HS-27A (cell line): ENCODE measurements at regions not wholly inside any gene's neighbourhood (a gene's known extent, or its start where the extent isn't known, plus 50 kb on each side); places are given as distances from the start of the nearest gene placed in this dataset.

ENCODE experiments used
- DNase-seq: peaks from one replicate; pipeline ENCODE4 v3.0.0-alpha.2; 2012; ENCODE audit warnings: low read depth, missing footprints

- DNase-seq: no peak
Observed at GRCh38 chr7:25314731-25315267, 86.5 kb upstream of the NPVF start.

- no peak for DNase-seq
Observed at GRCh38 chr7:25316366-25316765, 88.1 kb upstream of the NPVF start.

DNA sequence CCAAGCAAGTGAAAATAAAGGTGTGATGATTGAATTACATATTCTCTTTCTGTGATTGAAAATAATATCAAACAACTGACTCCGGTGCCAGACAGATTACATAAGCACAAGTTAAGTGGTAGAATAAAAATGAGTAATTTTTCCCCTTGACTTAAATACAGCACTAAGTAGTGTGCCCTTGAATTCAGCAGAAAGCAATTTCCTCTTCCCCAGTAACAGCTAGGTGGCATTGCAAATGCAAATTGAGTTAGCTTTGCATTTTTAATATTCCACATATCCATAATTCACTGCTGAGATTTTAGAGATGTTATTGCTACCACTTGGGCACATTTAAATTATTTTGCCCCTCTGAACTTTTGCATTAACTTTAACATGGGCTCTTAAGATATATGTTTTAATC, 89.8 kb upstream of the NPVF start:
- DNase-seq: no peak

- no peak for DNase-seq
Observed at GRCh38 chr7:25319707-25320106, 91.4 kb upstream of the NPVF start.

- no peak for DNase-seq
Observed at GRCh38 chr7:25320791-25321190, 92.5 kb upstream of the NPVF start.

DNA sequence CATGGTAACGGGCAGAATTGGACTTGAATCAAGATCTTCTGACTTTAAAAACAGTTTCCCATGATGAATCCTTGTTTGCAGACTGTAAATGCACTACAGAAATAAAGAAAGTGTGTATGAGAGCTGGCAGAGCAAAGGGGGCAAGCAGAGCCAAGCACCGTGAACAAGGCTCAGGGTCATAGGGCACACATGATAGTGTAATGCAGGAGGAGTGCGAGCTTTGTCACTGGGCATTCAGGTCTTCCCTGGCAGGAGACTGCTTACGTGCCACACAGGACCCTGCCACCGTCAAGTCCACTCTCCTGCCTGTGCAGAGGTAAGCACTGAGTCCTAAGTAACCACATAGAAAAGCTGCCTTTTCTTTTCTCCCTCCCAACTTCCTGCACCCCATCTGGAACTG, 93.1 kb upstream of the NPVF start:
- no peak for DNase-seq

- no peak for DNase-seq
Observed at GRCh38 chr7:25322473-25322872, 94.2 kb upstream of the NPVF start.

GRCh38 chr7:25325186-25325757, 97.0 kb upstream of the NPVF start:
- no peak for DNase-seq

DNA sequence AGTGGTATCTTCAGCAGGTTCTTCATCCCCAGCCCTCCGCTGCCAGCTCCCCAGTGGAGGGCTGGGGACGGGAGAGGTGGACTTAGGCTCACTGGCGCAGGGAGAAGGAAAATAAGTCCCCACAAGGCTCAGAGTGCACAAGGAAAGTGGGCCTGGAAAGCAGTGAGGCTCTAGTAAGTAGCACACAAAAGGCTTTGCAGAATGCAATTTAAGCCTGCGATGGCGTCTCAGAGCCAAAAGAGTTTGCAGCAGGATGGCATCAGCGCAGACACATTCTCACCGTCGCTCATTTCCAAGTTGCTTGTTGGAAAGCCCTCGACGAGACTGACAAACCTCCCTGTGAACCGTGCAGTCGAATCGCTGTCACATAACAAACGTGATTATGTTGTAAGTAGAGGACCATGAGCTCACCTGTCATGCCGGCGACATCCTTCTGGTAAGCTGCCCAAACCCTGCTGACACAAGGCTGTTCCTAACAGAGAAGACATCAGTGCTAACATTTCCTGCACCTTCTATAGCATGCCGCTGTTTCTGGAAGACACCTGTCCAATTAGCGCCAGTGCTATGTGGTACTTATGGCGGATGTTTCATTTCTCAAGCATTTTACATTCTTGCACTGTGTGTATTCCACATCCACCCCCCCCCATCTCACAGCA, 98.3 kb upstream of the NPVF start:
- DNase-seq: no peak

DNA sequence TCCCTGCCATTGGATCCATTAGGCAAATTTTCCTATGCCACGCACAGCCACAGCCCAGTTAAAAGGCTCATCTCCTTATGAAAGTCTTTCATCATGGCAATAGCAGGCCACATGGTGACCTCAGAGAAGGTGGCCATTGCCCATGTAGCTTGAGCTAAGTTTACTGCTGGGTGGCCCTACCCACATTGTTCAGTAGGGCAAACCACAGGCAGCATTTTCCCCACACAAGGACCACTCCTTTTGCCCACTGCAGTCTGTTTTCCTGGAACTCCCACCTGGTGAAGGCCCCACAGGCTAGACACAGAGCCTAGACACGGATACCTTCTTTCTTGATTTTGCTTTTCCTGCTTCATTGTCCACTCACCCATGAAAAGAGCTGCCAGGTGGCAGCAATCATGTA, 101.5 kb upstream of the NPVF start:
- no peak for DNase-seq

DNA sequence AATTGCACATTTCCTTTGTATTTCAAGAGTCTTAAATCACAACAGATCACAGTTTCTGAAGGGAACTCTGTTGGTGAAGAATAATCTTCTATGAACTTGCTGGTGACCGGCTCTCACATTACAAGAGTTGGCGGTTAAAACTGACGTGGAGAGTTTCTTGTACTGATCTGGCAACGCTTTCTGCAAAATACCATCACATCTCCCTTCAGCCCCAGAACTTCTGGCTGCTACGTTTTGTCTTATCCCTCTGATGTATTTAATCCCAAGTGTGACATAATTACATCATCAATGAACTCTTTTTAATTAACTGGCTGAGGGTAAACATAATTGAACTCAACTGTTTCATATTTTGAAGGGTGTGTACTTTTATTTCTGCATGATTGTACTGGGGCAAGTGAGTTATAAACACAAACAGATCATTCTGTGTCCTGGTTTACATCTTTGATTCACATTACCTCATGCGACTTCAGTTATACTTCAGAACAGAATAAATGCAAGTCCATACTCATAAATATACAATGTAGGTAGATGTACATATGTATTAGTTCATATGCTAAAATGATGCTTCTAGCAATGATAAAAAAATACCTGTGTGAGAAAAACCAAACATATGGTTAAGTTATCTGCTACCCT, 105.1 kb upstream of the NPVF start:
- DNase-seq: no peak

DNA sequence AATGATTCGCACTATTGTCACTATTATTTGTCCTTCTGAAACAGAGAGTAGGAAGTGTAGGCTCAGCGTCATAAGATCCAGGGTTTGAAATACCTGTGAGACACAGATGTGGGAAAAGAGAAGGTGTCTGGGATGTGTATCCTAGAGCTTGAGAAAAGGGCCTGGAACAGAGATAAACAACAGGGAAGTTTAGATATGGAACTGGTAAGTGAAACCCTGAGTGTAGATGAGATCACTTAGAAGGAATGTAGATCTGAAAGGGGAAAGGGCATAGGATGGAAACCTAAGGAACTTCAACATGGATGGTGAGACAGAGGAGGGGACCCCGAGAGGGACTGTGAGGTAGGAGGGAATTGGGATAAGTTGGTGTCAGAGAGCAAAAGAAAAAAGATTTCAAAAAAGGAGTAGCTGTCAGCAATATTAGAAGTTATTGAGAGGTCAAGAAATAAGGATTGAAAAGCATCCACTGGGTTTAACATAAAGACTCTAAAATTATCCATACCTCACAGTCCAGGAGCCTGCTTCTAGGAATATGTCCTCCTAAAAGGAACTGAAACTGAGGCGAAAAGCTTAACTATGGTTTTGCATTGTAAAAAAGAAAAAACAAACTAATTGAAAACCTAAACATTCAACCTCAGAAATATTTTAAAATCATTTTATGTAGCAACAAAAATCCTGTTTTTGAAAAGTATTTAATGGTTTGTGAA, 119.2 kb upstream of the NPVF start:
- DNase-seq: no peak

GRCh38 chr7:25348104-25348503, 119.8 kb upstream of the NPVF start:
- DNase-seq: no peak

GRCh38 chr7:25349283-25350017, 121.2 kb upstream of the NPVF start:
- DNase-seq: no peak

DNA sequence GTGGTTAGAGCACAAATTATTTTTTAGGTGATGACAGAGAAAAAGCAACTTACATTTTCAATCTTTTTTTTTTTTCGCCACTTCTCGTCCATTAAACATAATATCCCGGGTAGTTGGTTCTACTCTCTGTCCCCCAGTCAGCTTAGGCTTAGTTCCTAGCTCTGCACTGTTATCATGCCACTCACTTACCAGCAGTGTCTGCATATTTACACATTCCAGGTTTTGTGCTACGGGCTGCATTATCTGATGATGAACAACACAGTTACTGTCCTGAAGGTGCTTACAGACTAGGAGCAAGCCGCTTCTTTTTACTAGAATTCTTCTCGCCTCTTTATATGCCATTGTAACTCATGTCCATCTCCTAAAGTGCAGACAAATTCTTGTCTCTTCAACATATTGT, 121.8 kb upstream of the NPVF start:
- no peak for DNase-seq

GRCh38 chr7:25351761-25352160, 123.5 kb upstream of the NPVF start:
- no peak for DNase-seq

DNA sequence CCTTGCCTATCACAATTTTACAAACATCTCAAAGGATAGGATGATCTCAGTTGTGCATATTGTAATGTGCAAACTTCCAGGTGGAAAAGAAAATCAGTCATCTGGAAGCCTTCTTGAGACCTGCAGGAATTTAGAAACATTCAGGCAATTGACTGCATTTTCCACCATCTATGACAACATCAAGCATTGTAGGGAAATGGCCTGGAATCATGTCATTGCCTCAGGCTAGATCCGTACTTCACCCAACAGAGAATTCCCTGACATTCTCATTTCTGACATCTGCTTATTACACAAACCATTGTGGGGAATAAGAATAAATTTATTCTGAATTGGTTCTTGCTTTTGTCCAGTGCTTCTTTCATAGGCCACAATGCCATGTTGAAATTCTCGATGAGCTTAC, 124.9 kb upstream of the NPVF start:
- DNase-seq: no peak

DNA sequence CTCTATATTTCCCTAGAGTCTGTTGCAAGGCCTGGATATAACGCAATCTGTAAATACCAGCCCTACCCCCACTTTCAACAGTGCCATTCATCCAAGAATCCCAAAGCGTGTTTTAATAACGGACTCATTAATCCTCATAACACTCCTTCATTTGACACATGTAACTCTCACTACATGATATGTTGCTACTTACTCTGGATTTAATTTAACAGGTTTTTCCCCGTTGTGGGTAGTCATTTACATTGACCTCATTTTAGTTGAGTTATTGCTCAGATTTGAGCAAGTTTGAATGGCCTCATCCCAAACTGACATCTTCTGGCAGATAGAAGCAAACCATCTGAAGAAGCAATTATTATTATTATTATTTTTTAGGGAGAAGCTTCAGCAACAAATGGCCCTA, 125.4 kb upstream of the NPVF start:
- no peak for DNase-seq

- no peak for DNase-seq
Observed at GRCh38 chr7:25356534-25357151, 128.4 kb upstream of the NPVF start.

DNA sequence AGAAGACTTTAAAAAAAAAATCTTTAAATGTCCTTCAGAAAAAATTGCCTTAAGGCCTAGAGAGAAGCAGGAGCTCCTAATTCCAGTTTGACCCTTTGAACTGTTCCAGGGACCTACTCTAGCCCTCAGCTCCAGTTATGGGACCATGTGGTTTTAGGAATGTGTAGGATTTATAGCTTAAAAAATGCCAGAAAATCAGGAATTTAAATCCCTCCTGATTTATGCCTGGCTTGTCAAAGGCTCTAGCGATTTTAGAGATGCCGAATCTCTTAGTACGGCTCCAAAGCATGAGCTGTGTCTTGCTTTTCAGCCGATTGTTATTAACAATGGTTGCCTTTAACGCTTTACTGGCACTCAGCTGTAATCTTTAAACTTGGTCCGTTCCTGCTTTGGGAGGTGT, 130.6 kb upstream of the NPVF start:
- no peak for DNase-seq

GRCh38 chr7:25359471-25360059, 131.3 kb upstream of the NPVF start:
- no peak for DNase-seq
